Liver (tissue), 2 donors: ENCODE measurements at regions not wholly inside any gene's neighbourhood (a gene's known extent, or its start where the extent isn't known, plus 50 kb on each side); places are given as distances from the start of the nearest gene placed in this dataset.

Source experiments
- CTCF ChIP-seq: fragments of 150-350 bp; IDR thresholded peaks from 2 replicates; pipeline ENCODE4 v1.5.1; 2017; ENCODE audit warnings: improper control_type of control experiment, low read depth, low read length; ENCODE audit not compliant: missing input control
- TF ChIP-seq, protein P1 (sequence below): IDR thresholded peaks from 2 replicates; pipeline ENCODE4 v1.6.1; 2016; ENCODE audit warnings: antibody characterized with exemption
- donor health status: healthy.

- TF ChIP-seq, protein P1, sequence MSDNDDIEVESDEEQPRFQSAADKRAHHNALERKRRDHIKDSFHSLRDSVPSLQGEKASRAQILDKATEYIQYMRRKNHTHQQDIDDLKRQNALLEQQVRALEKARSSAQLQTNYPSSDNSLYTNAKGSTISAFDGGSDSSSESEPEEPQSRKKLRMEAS = no peak
- TF ChIP-seq CTCF = no peak
Observed at GRCh38 chr4:25504932-25505636, 128.0 kb downstream of the ANAPC4 start.
